ENCODE measurements at regions not wholly inside any gene's neighbourhood (a gene's known extent, or its start where the extent isn't known, plus 50 kb on each side); places are given as distances from the start of the nearest gene placed in this dataset.

DNA sequence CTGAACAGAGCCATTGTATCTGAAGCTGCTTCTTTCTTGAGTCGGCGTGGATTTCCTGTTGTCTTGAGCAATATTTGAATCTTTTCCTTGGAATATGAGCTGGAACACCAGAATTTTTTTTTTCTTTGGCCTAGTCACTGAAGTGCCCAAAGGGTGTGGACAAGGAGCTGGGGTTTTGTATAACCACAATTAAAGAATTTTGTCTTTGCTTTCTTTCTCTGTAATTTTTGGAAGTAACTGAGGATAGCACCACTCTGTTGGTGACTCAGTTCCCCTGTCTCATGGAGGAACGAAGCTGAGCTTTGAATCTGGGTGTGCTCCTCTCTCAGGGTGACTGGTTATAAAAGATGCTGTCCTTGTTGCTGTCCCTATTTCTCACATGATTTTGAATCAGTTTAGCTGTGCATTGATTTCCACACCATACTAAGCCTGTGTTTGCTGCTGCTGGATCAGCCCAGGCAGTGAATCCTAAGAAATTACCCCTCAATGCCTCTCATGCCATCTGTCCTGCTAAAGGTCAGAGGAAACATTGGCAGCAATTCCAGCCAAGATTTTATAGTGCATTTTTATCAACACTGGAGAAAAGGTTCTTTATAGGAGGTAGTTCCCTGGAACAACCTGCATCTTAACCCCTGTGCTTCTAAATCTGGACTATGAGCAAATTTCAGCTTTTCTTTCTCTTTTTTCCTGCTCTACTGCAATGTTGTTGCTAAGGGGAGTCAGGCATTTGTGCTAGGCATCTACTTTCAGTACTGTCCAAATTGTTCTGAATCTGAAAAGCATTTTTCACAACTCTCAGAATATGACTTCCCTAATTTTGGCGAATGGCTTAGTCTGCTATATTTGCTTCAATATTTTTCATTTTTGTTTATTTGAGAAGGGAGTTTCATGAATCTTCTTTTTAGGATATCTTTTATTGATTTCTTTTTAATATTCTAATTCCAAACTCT, 540.8 kb downstream of the SOX6 start:
- Mint-ChIP-seq H3K9me3 (peaks cover 2% of the 10 kb centered on the region in 2 donors), H3K4me1 (no peaks in the 10 kb centered on the region), H3K4me3 (no peak overlapping the region), H3K36me3 (no peaks in the 10 kb centered on the region), H3K27ac (no peak overlapping the region), H3K27me3 (ENCODE audit: low read depth in 2 of 2) (no peaks in the 10 kb centered on the region)
- 83% methylated on average over 3 of the region's 4 CpGs for WGBS (ENCODE audit: insufficient coverage)
- Histone ChIP-seq H3K36me3 (ENCODE audit: control insufficient read depth, insufficient read depth, low read length) (no peaks in the 10 kb centered on the region), H3K9me3 (ENCODE audit: control insufficient read depth, insufficient read depth, low read length) (no peaks in the 10 kb centered on the region), H3K27me3 (ENCODE audit: control insufficient read depth, insufficient read depth, low read length) (no peaks in the 10 kb centered on the region), H3K27ac (ENCODE audit: low read length) (no peak overlapping the region), H3K4me3 (ENCODE audit: low read length) (no peak overlapping the region), H3K4me1 (ENCODE audit: control insufficient read depth, insufficient read depth, low read length) (no peaks in the 10 kb centered on the region)
- intact Hi-C loops (cut with micrococcal nuclease) = no loop called here
- ATAC-seq (no peak), DNase-seq (no peak)
- TF ChIP-seq, protein P1, sequence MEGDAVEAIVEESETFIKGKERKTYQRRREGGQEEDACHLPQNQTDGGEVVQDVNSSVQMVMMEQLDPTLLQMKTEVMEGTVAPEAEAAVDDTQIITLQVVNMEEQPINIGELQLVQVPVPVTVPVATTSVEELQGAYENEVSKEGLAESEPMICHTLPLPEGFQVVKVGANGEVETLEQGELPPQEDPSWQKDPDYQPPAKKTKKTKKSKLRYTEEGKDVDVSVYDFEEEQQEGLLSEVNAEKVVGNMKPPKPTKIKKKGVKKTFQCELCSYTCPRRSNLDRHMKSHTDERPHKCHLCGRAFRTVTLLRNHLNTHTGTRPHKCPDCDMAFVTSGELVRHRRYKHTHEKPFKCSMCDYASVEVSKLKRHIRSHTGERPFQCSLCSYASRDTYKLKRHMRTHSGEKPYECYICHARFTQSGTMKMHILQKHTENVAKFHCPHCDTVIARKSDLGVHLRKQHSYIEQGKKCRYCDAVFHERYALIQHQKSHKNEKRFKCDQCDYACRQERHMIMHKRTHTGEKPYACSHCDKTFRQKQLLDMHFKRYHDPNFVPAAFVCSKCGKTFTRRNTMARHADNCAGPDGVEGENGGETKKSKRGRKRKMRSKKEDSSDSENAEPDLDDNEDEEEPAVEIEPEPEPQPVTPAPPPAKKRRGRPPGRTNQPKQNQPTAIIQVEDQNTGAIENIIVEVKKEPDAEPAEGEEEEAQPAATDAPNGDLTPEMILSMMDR (IDR thresholded peaks at IDR 0.05) = no peak

DNA sequence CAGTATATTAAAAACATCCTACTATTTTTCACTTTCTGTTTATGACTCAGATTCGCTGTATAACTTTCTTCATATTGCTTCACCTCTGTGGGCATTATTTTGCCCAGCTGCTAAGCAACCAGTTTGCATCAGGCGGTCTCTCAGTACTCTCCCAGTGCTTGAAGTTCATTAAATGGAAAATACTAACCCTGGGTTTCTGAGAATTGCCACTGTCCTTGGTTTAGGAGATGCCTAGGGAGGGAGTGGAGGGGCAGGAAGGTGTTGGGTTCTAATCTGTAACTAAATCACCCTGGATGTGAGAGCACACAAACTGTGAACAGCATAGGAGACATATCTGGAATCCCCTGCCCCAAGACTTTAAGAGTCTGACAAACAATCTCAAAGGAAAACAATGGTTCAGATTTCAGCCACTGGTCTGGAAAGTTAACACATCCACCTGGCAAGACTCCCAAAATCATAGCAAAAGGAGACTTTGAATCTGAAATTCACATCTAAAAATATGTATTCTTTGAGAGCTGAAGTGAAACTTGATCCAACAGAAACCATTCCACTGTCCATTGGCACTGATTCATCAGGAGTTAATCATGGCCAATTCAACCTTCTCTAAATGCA, 540.0 kb downstream of the SOX6 start:
- TF ChIP-seq, protein P1 (IDR thresholded peaks at IDR 0.05) = no peak
- intact Hi-C loops (cut with micrococcal nuclease) = no loop called here
- Mint-ChIP-seq H3K9me3 (peaks cover 2% of the 10 kb centered on the region in 2 donors), H3K27me3 (ENCODE audit: low read depth in 2 of 2) (no peaks in the 10 kb centered on the region), H3K4me3 (no peak overlapping the region), H3K36me3 (no peaks in the 10 kb centered on the region), H3K4me1 (no peaks in the 10 kb centered on the region), H3K27ac (no peak overlapping the region)
- H3K4me1 ChIP-seq (ENCODE audit: control insufficient read depth, insufficient read depth, low read length) = no peaks in the 10 kb centered on the region
- no peak overlapping the region for H3K27ac ChIP-seq (ENCODE audit: low read length)
- H3K9me3 ChIP-seq (ENCODE audit: control insufficient read depth, insufficient read depth, low read length) = no peaks in the 10 kb centered on the region
- no peak overlapping the region for H3K4me3 ChIP-seq (ENCODE audit: low read length)
- DNase-seq (no peak), ATAC-seq (no peak)
- no peaks in the 10 kb centered on the region for H3K27me3 ChIP-seq (ENCODE audit: control insufficient read depth, insufficient read depth, low read length)
- WGBS (ENCODE audit: insufficient coverage) = 83% methylated on average over 2 of the region's 2 CpGs
- H3K36me3 ChIP-seq (ENCODE audit: control insufficient read depth, insufficient read depth, low read length) = no peaks in the 10 kb centered on the region

DNA sequence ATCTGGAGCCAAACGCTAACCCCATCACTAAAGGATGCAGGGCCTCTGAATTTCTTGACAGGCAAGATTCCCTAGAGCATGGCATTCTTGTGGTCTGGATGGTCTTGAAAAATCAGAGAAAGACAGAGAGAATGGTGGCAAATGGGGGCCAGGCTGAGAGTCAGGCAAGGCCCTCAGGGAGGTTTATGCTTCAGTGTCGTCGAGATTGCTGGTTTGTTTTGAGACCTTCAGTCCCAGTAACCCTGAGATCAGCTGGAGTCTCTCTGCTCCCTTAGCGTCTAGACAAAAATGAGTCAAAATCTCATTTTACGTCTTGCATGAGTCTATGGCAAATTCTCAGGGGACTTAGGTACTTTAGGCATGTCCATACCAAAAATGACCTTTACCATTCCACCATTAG, 539.3 kb downstream of the SOX6 start:
- intact Hi-C loops (cut with micrococcal nuclease) = no loop called here
- H3K27ac ChIP-seq (ENCODE audit: low read length) = no peak overlapping the region
- 91% methylated on average over 5 of the region's 5 CpGs for WGBS (ENCODE audit: insufficient coverage)

More for the DNA sequence above, 539.3 kb downstream of the SOX6 start:
- Histone ChIP-seq H3K4me3 (ENCODE audit: low read length) (no peak overlapping the region), H3K4me1 (ENCODE audit: control insufficient read depth, insufficient read depth, low read length) (no peaks in the 10 kb centered on the region), H3K27me3 (ENCODE audit: control insufficient read depth, insufficient read depth, low read length) (no peaks in the 10 kb centered on the region), H3K36me3 (ENCODE audit: control insufficient read depth, insufficient read depth, low read length) (no peaks in the 10 kb centered on the region), H3K9me3 (ENCODE audit: control insufficient read depth, insufficient read depth, low read length) (no peaks in the 10 kb centered on the region)
- H3K36me3 Mint-ChIP-seq = no peaks in the 10 kb centered on the region
- ATAC-seq = no peak
- H3K27ac Mint-ChIP-seq = no peak overlapping the region
- H3K27me3 Mint-ChIP-seq (ENCODE audit: low read depth in 2 of 2) = no peaks in the 10 kb centered on the region
- DNase-seq = no peak
- peaks cover 2% of the 10 kb centered on the region in 2 donors for H3K9me3 Mint-ChIP-seq
- no peak overlapping the region for H3K4me3 Mint-ChIP-seq
- TF ChIP-seq, protein P1 (IDR thresholded peaks at IDR 0.05) = no peak
- H3K4me1 Mint-ChIP-seq = no peaks in the 10 kb centered on the region

Measured in natural killer cell (primary cell).